Chondrocyte (in vitro differentiated cells): ENCODE measurements at regions not wholly inside any gene's neighbourhood (a gene's known extent, or its start where the extent isn't known, plus 50 kb on each side); places are given as distances from the start of the nearest gene placed in this dataset.
"Not testable (repeated sequence)": the region's sequence is repeated elsewhere in the genome, so short reads cannot be mapped to it uniquely, and the experiment has no call there.

Source experiments
- DNase-seq: peaks from one replicate; pipeline ENCODE4 v3.0.0; 2021; ENCODE audit warnings: mixed read lengths, low spot score
- H3K27ac Mint-ChIP-seq: one replicate; pipeline ENCODE4 v1.8.0; 2021; ENCODE audit warnings: mild to moderate bottlenecking, moderate library complexity, mixed read lengths; ENCODE audit not compliant: unreplicated experiment
- H3K27me3 Mint-ChIP-seq: 2 replicates; pipeline ENCODE4 v1.8.0; 2021; ENCODE audit warnings: low read depth, mixed read lengths
- H3K36me3 Mint-ChIP-seq: 2 replicates; pipeline ENCODE4 v1.8.0; 2021; ENCODE audit warnings: low read depth, mixed read lengths
- H3K4me1 Mint-ChIP-seq: 2 replicates; pipeline ENCODE4 v1.8.0; 2021; ENCODE audit warnings: low read depth, mild to moderate bottlenecking, mixed read lengths
- H3K4me3 Mint-ChIP-seq: one replicate; pipeline ENCODE4 v1.8.0; 2021; ENCODE audit warnings: mild to moderate bottlenecking, moderate library complexity, mixed read lengths; ENCODE audit not compliant: unreplicated experiment
- H3K9me3 Mint-ChIP-seq: 2 replicates; pipeline ENCODE4 v1.8.0; 2021; ENCODE audit warnings: low read depth, mixed read lengths
- TF ChIP-seq, protein P1 (sequence below): fragments of 200-600 bp; sonication (generic); IDR thresholded peaks from 2 replicates; pipeline ENCODE4 v1.5.0; 2021; ENCODE audit warnings: antibody characterized with exemption, mild to moderate bottlenecking, moderate library complexity

- H3K36me3 Mint-ChIP-seq, result no peaks in the 10 kb centered on the region
- TF ChIP-seq, protein P1, sequence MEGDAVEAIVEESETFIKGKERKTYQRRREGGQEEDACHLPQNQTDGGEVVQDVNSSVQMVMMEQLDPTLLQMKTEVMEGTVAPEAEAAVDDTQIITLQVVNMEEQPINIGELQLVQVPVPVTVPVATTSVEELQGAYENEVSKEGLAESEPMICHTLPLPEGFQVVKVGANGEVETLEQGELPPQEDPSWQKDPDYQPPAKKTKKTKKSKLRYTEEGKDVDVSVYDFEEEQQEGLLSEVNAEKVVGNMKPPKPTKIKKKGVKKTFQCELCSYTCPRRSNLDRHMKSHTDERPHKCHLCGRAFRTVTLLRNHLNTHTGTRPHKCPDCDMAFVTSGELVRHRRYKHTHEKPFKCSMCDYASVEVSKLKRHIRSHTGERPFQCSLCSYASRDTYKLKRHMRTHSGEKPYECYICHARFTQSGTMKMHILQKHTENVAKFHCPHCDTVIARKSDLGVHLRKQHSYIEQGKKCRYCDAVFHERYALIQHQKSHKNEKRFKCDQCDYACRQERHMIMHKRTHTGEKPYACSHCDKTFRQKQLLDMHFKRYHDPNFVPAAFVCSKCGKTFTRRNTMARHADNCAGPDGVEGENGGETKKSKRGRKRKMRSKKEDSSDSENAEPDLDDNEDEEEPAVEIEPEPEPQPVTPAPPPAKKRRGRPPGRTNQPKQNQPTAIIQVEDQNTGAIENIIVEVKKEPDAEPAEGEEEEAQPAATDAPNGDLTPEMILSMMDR, result no peak
- H3K9me3 Mint-ChIP-seq, result peaks cover 25% of the 10 kb centered on the region
- peaks cover 23% of the 10 kb centered on the region for H3K27me3 Mint-ChIP-seq
- H3K27ac Mint-ChIP-seq, result no peak overlapping the region
- DNase-seq, result no peak
- H3K4me1 Mint-ChIP-seq, result no peaks in the 10 kb centered on the region
- H3K4me3 Mint-ChIP-seq, result no peak overlapping the region
These were observed 757.5 kb upstream of the CTNND2 start for GRCh38 chr5:12661617-12662370.

DNA sequence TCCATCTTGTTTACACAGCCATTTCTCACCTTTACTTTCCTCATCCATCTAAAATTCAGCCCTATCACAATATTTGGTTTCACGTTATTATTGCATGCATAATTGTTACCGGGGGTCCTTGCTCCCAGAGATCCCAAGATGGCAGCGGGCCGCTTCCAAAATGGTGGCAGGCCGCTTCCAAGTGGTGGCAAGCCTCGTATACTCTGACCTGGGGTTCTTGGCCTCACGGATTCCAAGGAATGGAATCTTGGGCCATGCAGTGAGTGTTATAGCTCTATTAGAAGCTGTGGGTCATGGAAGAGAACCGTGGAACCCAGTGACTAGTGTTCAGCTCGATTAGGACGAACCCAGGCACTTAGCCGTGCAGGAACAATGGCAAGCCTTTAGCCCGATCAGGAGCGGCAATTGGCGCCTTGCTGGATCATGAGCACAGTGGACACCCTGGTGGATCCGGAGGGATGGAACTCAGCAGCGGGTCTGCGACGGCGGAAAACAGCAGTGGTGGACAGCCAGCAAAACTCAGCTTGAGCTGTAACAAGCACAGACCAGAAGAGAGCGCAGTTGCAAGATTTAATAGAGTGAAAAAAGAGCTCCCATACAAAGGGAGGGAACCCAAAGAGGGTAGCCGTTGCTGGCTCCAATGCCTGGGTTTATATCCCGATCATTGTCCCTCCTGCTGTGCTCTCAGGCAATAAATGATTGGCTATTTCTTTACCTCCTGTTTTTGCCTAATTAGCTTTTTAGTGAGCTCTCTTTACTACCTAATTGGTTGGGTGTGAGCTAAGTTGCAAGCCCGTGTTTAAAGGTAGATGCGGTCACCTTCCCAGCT lies 756.2 kb upstream of the CTNND2 start:
- peaks cover 12% of the 10 kb centered on the region for H3K27me3 Mint-ChIP-seq
- H3K9me3 Mint-ChIP-seq, result peaks cover 25% of the 10 kb centered on the region
- DNase-seq, H3K36me3 Mint-ChIP-seq, H3K4me1 Mint-ChIP-seq, H3K4me3 Mint-ChIP-seq, H3K27ac Mint-ChIP-seq: not testable (repeated sequence)

DNA sequence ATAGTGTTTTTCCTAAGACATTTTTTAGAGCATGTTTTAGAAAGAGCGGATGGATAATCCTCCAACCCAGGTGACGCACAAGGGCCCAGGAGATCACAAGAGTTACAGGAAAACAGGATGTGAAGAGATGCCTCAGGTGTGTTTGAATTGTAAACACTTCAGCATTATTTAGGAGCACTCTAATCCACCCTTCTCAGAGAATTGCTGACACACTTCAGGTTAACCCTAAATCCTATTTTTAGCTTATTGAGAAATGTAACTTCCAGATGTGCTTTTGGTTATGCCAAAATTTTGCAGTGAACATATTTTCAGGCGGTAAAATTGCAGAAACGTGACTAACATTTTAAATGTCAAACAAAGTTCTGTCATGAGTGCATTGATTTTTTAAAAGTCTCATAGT lies 755.4 kb upstream of the CTNND2 start:
- Mint-ChIP-seq H3K27ac (no peak overlapping the region), H3K36me3 (no peaks in the 10 kb centered on the region), H3K4me3 (no peak overlapping the region), H3K9me3 (peaks cover 23% of the 10 kb centered on the region), H3K27me3 (peaks cover 5% of the 10 kb centered on the region), H3K4me1 (no peaks in the 10 kb centered on the region)
- DNase-seq, result no peak
- TF ChIP-seq, protein P1, result no peak

DNA sequence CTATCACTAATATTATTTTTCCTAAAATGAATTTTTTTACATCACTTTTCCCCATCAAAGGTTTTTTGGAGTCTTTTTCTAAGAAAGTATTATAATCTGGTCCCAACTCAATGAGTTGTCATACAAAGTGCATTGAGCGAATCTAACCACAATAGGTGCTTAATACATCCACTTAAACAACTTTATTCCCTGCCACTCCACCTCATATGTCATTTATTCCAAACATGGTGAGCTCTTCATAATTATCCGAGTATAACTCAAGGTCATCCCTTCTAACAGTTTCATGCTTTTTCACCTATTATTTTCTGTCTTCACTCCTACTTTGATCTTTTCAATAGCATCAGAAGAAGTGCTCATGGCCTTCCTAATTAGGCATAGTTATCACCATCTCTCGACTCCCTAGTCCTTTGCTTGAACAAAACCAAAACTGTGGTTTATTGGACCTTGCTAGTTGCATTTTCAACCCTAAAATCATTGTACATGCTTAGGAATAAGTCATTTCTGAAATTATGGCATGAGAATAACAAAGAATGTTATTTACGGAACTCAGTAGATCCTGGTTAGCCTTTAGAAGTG lies 754.7 kb upstream of the CTNND2 start:
- no peak for DNase-seq
- Mint-ChIP-seq H3K4me1 (no peaks in the 10 kb centered on the region), H3K4me3 (no peak overlapping the region), H3K36me3 (no peaks in the 10 kb centered on the region), H3K9me3 (peaks cover 19% of the 10 kb centered on the region), H3K27ac (no peak overlapping the region), H3K27me3 (no peaks in the 10 kb centered on the region)
- TF ChIP-seq, protein P1, result no peak

DNA sequence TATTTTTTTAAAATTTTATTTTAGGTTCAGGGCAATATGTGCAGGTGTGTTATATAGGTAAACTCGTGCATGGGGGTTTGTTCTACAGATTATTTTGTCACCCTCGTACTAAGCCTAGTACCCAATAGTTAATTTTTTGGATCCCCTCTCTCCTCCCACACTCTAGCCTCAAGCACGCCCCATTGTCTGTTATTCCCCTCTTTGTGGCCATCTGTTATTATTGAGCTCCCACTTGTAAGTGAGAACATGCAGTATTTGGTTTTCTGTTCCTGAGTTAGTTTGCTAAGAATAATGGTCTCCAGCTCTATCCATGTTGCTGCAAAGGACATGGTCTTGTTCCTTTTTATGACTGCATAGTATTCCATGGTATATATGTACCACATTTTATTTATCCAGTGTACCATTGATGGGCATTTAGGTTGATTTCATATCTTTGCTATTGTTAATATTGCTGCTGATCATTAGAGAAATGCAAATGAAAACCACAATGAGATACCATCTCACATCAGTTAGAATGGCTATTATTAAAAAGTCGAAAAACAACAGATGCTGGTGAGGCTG lies 753.7 kb upstream of the CTNND2 start:
- H3K4me3 Mint-ChIP-seq, DNase-seq, H3K4me1 Mint-ChIP-seq, H3K27ac Mint-ChIP-seq, H3K27me3 Mint-ChIP-seq, H3K36me3 Mint-ChIP-seq: not testable (repeated sequence)
- H3K9me3 Mint-ChIP-seq, result peaks cover 17% of the 10 kb centered on the region

DNA sequence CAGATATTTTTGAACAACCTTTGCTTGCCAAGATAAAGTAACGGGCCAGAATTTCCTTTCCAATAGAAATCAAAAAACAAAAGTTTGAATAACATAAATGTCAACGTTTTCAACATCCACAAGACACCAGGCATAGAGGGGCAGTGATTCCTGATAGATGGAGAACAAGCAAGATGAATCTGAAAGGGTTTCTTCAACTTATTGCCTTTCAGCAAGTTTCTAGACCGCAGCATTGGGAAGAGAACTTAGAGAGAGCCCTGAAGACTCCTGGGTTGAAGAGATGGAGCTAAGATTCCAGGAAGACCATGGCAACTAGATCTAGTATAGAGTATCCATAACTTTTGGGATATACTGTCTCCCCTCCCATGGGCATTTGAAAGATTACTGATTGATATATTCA lies 751.4 kb upstream of the CTNND2 start:
- Mint-ChIP-seq H3K4me3 (no peak overlapping the region), H3K27ac (no peak overlapping the region), H3K9me3 (peaks cover 14% of the 10 kb centered on the region), H3K36me3 (no peaks in the 10 kb centered on the region), H3K4me1 (no peaks in the 10 kb centered on the region), H3K27me3 (peaks cover 5% of the 10 kb centered on the region)
- TF ChIP-seq, protein P1, result no peak
- no peak for DNase-seq
